OCI-LY7 (cell line): ENCODE measurements at regions not wholly inside any gene's neighbourhood (a gene's known extent, or its start where the extent isn't known, plus 50 kb on each side); places are given as distances from the start of the nearest gene placed in this dataset.

Experiments
- BruUV-seq: library from RNA; stranded (reverse); fragments of 400-500 nt; replicated peaks from 2 replicates; lab custom pipeline; 2021; lab: Mats Ljungman, UMichigan
- CTCF ChIA-PET: fragments of 300-600 bp; sonication (Branson Sonifier 250); formaldehyde crosslinking; loops from one replicate; lab custom pipeline; 2022; ENCODE audit warnings: antibody characterized with exemption; ENCODE audit not compliant: unreplicated experiment; lab: Charles Lee
- POLR2A ChIA-PET: fragments of 300-600 bp; sonication (Branson Sonifier 250); formaldehyde crosslinking; loops from one replicate; lab custom pipeline; 2022; ENCODE audit warnings: antibody characterized with exemption; lab: Charles Lee
- DNase-seq: peaks from one replicate; pipeline ENCODE4 v3.0.0-alpha.2; 2015; ENCODE audit warnings: low spot score
- H2AFZ ChIP-seq: fragments of 200-600 bp; sonication (generic), shearing (Covaris generic); 2 replicates; pipeline ENCODE4 v1.6.1; 2014; ENCODE audit warnings: mild to moderate bottlenecking, antibody characterized with exemption, low read length, moderate library complexity
- H3K27ac ChIP-seq: fragments of 200-600 bp; sonication (generic); 2 replicates; pipeline ENCODE4 v1.5.1; 2014; ENCODE audit warnings: mixed run types, low read depth, mild to moderate bottlenecking, moderate library complexity, low read length, inconsistent platforms; ENCODE audit not compliant: poor library complexity, severe bottlenecking
- H3K36me3 ChIP-seq: fragments of 200-600 bp; sonication (generic); 2 replicates; pipeline ENCODE4 v1.6.1; 2014; ENCODE audit warnings: mild to moderate bottlenecking, antibody characterized with exemption, low read length, moderate library complexity, mixed read lengths; ENCODE audit not compliant: insufficient read depth
- H3K4me1 ChIP-seq: fragments of 200-600 bp; sonication (generic); 2 replicates; pipeline ENCODE4 v1.5.1; 2014; ENCODE audit warnings: mild to moderate bottlenecking, low read length; ENCODE audit not compliant: insufficient read depth, poor library complexity, severe bottlenecking
- H3K4me2 ChIP-seq: fragments of 200-600 bp; sonication (generic); 2 replicates; pipeline ENCODE4 v1.6.1; 2014; ENCODE audit warnings: mild to moderate bottlenecking, low read length
- H3K4me3 ChIP-seq: fragments of 200-600 bp; sonication (generic); 2 replicates; pipeline ENCODE4 v1.5.1; 2014; ENCODE audit warnings: mild to moderate bottlenecking, low read depth, low read length; ENCODE audit not compliant: poor library complexity, severe bottlenecking
- H3K79me2 ChIP-seq: fragments of 200-600 bp; sonication (generic); 2 replicates; pipeline ENCODE4 v1.6.1; 2016; ENCODE audit warnings: low read depth, mild to moderate bottlenecking, low read length, moderate library complexity, mixed read lengths; ENCODE audit not compliant: insufficient read depth
- H3K9me2 ChIP-seq: fragments of 200-600 bp; sonication (generic); 2 replicates; pipeline ENCODE4 v1.6.1; 2016; ENCODE audit warnings: mild to moderate bottlenecking, low read length, mixed read lengths; ENCODE audit not compliant: insufficient read depth
- H3K9me3 ChIP-seq: fragments of 200-600 bp; sonication (generic); 2 replicates; pipeline ENCODE4 v1.6.1; 2014; ENCODE audit warnings: mild to moderate bottlenecking, mixed run types, low read length, mixed read lengths
- H4K20me1 ChIP-seq: fragments of 200-600 bp; sonication (generic); 2 replicates; pipeline ENCODE4 v1.6.1; 2014; ENCODE audit warnings: mild to moderate bottlenecking, antibody characterized with exemption, low read length, moderate library complexity, mixed read lengths; ENCODE audit not compliant: insufficient read depth
- EZH2phosphoT487 ChIP-seq: fragments of 200-600 bp; sonication (generic); IDR thresholded peaks from 2 replicates; pipeline ENCODE4 v1.6.1; 2018; ENCODE audit warnings: low read depth, borderline replicate concordance, mild to moderate bottlenecking, mixed run types, antibody characterized with exemption, low read length, moderate library complexity, mixed read lengths
- intact Hi-C: fragments of 100-400 bp; cut with micrococcal nuclease; formaldehyde crosslinking; loops from one replicate; pipeline ENCODE4 v1.10.0; 2022; ENCODE audit not compliant: unreplicated experiment
- TF ChIP-seq, protein P1 (sequence below): fragments of 200-600 bp; sonication (generic); conservative IDR thresholded peaks from 2 replicates; pipeline ENCODE4 v1.5.1; 2014; ENCODE audit warnings: mild to moderate bottlenecking, antibody characterized with exemption, low read length, moderate library complexity, mixed read lengths

- no TSS peak for BruUV-seq
- DNase-seq: peak; percentile 76
- no peak for TF ChIP-seq EZH2phosphoT487
- TF ChIP-seq, protein P1, sequence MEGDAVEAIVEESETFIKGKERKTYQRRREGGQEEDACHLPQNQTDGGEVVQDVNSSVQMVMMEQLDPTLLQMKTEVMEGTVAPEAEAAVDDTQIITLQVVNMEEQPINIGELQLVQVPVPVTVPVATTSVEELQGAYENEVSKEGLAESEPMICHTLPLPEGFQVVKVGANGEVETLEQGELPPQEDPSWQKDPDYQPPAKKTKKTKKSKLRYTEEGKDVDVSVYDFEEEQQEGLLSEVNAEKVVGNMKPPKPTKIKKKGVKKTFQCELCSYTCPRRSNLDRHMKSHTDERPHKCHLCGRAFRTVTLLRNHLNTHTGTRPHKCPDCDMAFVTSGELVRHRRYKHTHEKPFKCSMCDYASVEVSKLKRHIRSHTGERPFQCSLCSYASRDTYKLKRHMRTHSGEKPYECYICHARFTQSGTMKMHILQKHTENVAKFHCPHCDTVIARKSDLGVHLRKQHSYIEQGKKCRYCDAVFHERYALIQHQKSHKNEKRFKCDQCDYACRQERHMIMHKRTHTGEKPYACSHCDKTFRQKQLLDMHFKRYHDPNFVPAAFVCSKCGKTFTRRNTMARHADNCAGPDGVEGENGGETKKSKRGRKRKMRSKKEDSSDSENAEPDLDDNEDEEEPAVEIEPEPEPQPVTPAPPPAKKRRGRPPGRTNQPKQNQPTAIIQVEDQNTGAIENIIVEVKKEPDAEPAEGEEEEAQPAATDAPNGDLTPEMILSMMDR: peak; percentile 85
- no peaks in the 10 kb centered on the region for H3K9me2 ChIP-seq
- peak overlapping the region; percentile 25 for H3K4me3 ChIP-seq
- no peaks in the 10 kb centered on the region for H4K20me1 ChIP-seq
- H3K4me1 ChIP-seq: no peaks in the 10 kb centered on the region
- intact Hi-C loops: loop anchor here (5.0 kb wide), 1 partner anchor 337 kb away; no protein-coding TSS in a partner anchor
- no peak overlapping the region for H3K27ac ChIP-seq
- no peaks in the 10 kb centered on the region for H3K36me3 ChIP-seq
- H2AFZ ChIP-seq: peak overlapping the region; percentile 48; the same call in 1 of the 2 replicates
- H3K9me3 ChIP-seq: no peaks in the 10 kb centered on the region
- POLR2A ChIA-PET: no interaction called here
- CTCF ChIA-PET: interaction anchor here (0.7 kb wide), 1 partner anchor 140 kb away, joined by 3 read pairs; no protein-coding TSS in a partner anchor
- no peaks in the 10 kb centered on the region for H3K79me2 ChIP-seq
- H3K4me2 ChIP-seq: peak overlapping the region; percentile 50; the same call in 1 of the 2 replicates
Measured at GRCh38 chr9:109880276-109881169, 100.5 kb downstream of the PALM2AKAP2 start.

DNA sequence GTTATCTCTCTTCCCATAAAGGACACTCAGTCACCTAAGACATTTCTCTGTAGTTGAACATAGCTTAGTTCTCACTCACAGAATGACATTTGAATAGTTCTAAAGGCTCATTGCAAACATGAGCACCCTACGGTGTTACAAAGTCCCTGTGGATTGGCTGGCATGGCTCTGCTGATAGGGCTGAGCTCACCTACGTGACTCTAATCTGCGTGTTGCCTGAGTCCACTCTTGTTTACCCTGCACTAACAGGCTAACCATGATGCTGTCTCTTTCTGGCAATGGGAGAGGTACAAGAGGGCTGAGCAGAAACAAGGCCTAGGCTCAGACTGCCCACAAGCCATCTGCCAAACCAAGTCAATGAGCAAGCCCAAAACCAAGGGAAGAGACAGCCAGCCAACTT, 103.6 kb downstream of the PALM2AKAP2 start:
- H4K20me1 ChIP-seq: no peaks in the 10 kb centered on the region
- intact Hi-C loops: loop anchor here (5.0 kb wide), 1 partner anchor 334 kb away; no protein-coding TSS in a partner anchor
- no peaks in the 10 kb centered on the region for H3K79me2 ChIP-seq
- BruUV-seq: no TSS peak
- no peaks in the 10 kb centered on the region for H3K4me1 ChIP-seq
- no peak for DNase-seq
- TF ChIP-seq EZH2phosphoT487: no peak
- TF ChIP-seq, protein P1: no peak
- POLR2A ChIA-PET: interaction anchor here (0.6 to 1.2 kb wide), 3 partner anchors 13 to 798 kb away, joined by 3 read pairs; no protein-coding TSS in a partner anchor
- no peak overlapping the region for H2AFZ ChIP-seq
- no peaks in the 10 kb centered on the region for H3K36me3 ChIP-seq
- H3K9me2 ChIP-seq: no peaks in the 10 kb centered on the region
- CTCF ChIA-PET: no interaction called here
- no peak overlapping the region for H3K4me3 ChIP-seq
- no peak overlapping the region for H3K27ac ChIP-seq
- no peak overlapping the region for H3K4me2 ChIP-seq
- no peaks in the 10 kb centered on the region for H3K9me3 ChIP-seq
